ENCODE measurements at regions not wholly inside any gene's neighbourhood (a gene's known extent, or its start where the extent isn't known, plus 50 kb on each side); places are given as distances from the start of the nearest gene placed in this dataset.
"Not testable (repeated sequence)": the region's sequence is repeated elsewhere in the genome, so short reads cannot be mapped to it uniquely, and the experiment has no call there.

DNA sequence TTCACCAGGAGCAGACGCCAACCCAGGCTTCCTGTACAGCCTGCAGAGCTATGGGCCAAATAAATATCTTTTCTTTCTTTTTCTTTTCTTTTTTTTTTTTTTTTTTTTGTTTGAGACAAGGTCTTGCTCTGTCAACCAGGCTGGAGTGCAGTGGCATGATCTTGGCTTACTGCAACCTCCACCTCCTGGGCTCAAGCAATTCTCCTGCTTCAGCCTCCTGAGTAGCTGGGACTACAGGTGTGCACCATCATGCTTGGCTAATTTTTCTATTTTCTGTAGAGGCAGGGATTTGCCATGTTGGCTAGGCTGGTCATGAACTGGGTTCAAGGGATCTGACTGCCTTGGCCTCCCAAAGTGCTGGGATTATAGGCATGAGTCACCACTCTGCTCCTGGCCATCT lies 423.7 kb upstream of the KCNMB2 start:
- not testable (repeated sequence) for TF ChIP-seq POLR2A (IDR thresholded peaks at IDR 0.05; ENCODE audit: low read depth, low read length); TAF1 (IDR thresholded peaks at IDR 0.05; ENCODE audit: borderline replicate concordance, low read depth, low read length)
